Hematopoietic multipotent progenitor cell treated with erythropoietin and hydrocortisone succinate and interleukin-3 and kit ligand, for 8 days (in vitro differentiated cells): ENCODE measurements at regions not wholly inside any gene's neighbourhood (a gene's known extent, or its start where the extent isn't known, plus 50 kb on each side); places are given as distances from the start of the nearest gene placed in this dataset.

ENCODE experiments used
- DNase-seq: peaks from one replicate; pipeline ENCODE4 v3.0.0-alpha.2; 2015

GRCh38 chr1:218836264-218836663, 337.4 kb upstream of the LYPLAL1 start:
- no peak for DNase-seq

DNA sequence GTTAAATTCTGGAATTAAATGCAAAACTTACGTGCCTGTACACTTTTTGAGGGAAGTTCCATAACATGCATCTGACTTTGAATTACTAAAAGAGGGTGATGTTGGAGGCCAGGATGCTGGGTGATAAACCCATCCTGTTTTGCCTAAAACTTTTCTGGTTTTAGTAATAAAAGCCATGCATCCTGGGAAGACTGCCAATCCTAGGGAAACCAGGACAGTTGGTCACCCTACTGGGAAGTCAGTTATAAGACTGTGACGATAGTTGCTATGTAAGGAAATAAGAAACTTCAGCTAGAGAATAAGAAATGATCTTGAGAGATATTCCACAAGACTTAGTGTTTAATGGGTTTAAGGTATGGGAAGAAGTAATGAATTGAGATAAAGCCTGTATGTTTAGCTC, 336.6 kb upstream of the LYPLAL1 start:
- DNase-seq = no peak

- DNase-seq = no peak
These were observed 328.1 kb upstream of the LYPLAL1 start for GRCh38 chr1:218845589-218845988.

- DNase-seq = no peak
These were observed 327.5 kb upstream of the LYPLAL1 start for GRCh38 chr1:218846181-218846580.

- no peak for DNase-seq
These were observed 326.4 kb upstream of the LYPLAL1 start for GRCh38 chr1:218847089-218847768.

GRCh38 chr1:218848009-218848408, 325.7 kb upstream of the LYPLAL1 start:
- DNase-seq = no peak

GRCh38 chr1:218850367-218850766, 323.3 kb upstream of the LYPLAL1 start:
- no peak for DNase-seq

DNA sequence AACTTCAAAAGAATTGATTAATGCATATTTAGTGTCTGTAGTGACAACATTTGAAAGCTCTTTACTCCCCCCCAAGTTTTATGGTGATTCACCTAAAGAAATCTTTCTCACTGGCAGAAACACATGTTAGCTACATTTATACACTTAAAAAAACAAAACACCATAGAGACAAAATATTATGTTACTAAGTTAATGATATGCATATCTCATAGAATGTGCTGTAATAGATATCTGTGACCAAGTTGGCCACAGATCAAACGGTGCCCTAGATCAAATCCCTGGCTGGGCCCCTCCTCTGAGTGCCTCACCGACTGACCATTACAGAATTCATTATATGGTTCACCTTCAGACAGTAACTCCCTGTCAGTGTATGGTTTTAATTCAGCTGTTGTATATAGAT, 322.1 kb upstream of the LYPLAL1 start:
- DNase-seq = no peak

DNA sequence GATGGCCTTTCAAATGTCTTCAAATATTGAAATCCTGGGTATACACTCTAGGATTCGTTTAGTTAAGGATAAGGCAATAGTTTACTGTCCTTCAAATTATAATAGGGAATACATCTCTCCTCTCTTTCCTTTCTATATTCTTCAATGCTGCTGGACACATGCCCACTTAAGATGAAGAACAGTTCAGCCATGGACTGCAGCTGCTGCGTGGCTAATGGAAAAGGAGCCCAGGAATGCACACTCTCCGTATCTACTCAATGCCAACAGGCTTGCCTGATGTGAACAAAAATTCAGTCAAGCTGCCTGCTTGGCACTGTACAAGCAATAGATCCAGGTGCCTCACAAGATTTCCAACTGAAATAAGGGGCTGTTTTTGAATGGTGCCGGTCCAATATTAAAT, 321.2 kb upstream of the LYPLAL1 start:
- DNase-seq = no peak

DNA sequence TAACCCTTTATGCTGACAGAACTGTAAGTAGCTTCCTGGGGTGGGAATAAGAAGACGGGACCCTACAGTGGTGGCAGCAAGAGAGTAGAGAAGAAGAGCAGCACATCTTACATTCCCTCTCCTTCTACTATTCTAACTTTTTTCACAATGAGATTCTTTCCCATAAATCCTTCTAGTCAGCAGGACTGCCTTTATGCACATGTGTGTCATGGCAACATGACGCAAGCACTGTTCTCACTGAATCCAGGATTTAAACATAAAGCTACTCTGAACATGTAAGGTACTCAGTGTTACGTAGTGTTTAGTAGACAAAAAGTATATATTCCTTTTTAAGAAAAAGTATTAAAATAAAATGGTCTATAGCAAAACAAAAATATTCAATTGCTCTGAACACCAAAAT, 309.7 kb upstream of the LYPLAL1 start:
- no peak for DNase-seq

- DNase-seq = no peak
These were observed 308.1 kb upstream of the LYPLAL1 start for GRCh38 chr1:218865591-218865990.

GRCh38 chr1:218866507-218866906, 307.2 kb upstream of the LYPLAL1 start:
- no peak for DNase-seq

- no peak for DNase-seq
These were observed 306.6 kb upstream of the LYPLAL1 start for GRCh38 chr1:218867066-218867465.

DNA sequence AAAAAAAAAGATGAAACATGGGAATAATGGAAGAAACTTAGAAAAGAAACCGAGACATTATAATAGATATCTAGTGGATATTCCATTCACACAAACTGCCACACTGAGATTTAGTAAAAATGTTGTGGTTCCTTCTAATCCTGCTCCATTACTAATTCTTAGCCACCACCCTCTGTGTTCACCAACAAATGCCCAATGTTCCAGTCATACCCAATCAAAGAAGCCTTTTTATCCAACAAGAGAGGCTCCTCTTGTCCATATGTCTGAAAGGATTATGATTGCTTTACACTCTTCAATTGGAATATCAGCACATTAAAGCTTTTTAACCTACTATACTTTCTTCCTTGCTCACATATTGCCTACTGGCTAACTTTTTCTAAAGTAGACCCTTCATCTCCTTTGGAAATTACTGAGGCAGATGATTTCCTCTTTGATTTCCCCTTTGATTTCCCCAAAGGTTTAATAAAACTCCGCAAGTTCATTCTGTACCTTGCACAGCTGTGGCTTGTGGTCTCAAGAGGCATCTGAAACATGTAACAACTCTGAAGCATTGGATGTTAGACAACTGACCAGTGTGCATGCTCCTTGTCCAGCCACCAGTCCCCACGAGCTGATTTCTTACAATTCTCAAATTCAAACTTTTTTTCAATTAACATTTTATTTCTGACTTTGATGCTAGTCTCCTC, 305.6 kb upstream of the LYPLAL1 start:
- DNase-seq = no peak

DNA sequence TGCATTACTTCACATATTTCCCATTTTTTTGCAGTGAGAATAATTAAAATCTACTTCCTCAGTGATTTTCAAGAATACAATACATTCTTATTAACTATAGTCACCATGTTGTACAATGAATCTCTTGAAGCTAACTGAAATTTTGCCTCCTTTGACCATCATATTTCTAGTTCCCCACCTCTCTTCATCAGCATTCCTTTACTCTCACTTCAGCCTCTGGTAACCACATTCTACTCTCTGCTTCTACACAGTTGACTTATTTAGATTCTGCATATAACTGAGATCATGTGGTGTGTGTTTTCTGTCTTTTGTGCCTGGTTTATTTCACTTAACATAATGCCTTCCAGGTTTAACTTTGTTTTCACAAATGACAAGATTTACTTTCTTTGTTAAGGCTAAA, 304.4 kb upstream of the LYPLAL1 start:
- no peak for DNase-seq

- no peak for DNase-seq
These were observed 301.7 kb upstream of the LYPLAL1 start for GRCh38 chr1:218872026-218872425.

GRCh38 chr1:218872928-218873327, 300.8 kb upstream of the LYPLAL1 start:
- no peak for DNase-seq

DNA sequence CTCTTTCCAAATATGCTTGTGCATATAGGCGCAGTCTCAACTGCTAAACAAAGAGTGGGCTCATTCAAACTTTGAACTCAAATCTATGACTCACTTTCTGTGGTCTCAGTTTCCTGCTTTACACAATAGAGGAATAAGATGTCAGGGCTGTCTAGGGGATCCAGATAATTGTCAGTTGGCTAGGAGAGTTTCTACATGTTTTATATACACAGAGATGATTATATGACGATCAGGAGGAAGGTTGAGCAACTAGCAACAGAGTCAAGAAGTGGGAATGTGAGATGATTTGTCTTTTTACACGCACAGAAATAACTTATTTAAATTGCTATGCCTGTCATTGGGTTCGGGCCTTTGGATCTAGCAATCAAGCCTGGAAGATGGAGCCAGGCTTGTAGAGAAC, 299.4 kb upstream of the LYPLAL1 start:
- DNase-seq = no peak

DNA sequence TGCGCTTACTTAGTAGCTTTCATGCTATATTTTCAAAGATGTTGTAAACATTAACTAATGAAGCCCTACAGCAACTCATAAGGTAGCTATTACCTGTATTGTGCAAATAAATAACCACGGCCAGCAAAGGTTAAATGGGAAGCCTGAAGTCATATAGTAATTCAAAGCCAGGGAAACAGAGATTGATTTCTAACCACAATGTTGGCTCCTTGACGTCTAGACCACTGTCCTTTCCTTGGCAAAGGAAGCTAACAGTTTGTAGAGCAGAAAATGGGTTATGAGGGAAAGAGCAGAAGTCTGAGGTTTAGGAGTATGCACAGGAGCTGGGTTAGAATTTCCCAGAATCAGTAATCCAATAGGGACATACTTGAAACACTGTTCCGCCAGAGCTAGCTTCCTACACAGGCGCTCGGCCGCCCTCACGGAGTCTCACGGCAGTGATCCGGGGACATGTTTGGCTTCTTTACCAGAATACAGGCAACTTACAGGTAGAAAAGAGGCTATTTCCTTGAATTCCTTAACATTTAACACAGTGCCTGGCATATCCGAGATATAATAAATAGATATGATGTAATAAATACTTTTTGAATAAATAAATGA, 298.8 kb upstream of the LYPLAL1 start:
- DNase-seq = no peak

- no peak for DNase-seq
These were observed 295.3 kb upstream of the LYPLAL1 start for GRCh38 chr1:218878369-218878768.

- DNase-seq = no peak
These were observed 293.1 kb upstream of the LYPLAL1 start for GRCh38 chr1:218880484-218881060.

DNA sequence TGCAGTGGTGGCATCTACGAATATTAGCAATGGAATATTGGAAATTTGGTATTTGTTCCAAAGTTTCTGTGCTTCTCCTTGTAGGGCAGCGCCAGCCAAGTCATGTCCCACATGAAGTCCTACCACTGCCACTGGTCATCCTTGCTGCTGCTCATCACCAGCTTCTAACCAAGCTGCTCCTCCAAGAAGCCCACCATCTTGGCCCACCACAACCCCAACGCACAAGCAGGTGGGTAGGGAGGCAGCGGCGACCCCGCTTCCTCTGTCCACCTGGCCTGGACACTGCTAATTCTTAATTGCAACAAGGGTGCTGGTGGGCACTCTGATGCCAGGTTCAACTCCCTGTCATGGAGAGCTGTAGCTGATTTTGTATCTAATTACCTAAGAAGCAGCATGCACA, 291.2 kb upstream of the LYPLAL1 start:
- DNase-seq = no peak

- no peak for DNase-seq
These were observed 287.4 kb upstream of the LYPLAL1 start for GRCh38 chr1:218886101-218886871.
